Erythroblast (primary cell): ENCODE measurements at regions not wholly inside any gene's neighbourhood (a gene's known extent, or its start where the extent isn't known, plus 50 kb on each side); places are given as distances from the start of the nearest gene placed in this dataset.

ENCODE experiments used
- GATA1 ChIP-seq: IDR thresholded peaks from 2 replicates; pipeline ENCODE4 v1.6.1; 2011; ENCODE audit warnings: low read depth, mild to moderate bottlenecking, control low read depth, low read length, moderate library complexity
- POLR2A ChIP-seq: IDR thresholded peaks from 2 replicates; pipeline ENCODE4 v1.6.1; 2011; ENCODE audit warnings: mild to moderate bottlenecking, low read length

DNA sequence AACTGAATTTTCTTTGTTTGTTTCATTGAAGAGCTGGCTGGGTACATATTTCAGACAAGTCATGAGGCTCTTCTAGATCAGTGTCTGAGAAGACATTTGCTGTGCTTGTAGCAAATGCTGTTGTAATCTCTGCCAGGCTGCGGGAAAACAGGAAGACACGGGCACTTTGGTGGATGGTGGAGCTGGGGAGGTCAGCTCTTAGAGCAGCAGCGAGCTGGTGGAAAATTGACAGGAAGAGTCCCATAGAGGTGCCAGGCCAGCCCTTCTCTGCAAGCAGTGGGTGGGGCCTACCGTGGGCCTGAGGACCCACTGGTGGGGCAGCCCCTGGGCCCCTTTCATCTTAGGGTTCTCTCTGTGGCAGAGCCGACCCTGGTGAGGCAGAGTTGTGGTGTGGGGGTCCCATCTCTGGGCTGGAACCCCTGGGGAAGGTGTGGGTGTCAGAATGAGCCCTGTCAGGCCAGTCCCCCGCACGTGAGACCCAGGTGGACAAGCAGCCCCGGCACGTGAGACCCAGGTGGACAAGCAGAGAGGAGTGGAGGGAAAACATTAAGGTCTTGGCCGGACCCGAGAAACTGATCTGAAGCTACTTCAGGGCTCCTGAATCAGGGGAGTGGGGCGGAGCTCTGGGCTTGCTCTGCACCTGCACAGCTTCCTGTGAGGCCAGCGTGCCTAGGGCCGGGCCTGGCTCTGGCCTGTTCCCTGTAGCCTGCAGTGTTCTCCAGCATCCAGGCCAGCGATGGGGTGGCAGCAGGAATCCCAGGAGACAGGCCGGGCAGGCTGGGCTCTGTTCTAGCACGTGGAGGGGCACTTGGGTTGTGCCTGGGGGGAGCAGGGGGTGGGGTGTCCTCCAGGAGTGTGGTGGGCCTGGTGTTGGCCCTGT is 273.5 kb upstream of the HDAC4 start:
- TF ChIP-seq POLR2A (no peak), GATA1 (no peak)
